Activated naive CD4-positive, alpha-beta T cell treated with anti-CD3 and anti-CD28 coated beads for 36 hours (primary cell): ENCODE measurements at regions not wholly inside any gene's neighbourhood (a gene's known extent, or its start where the extent isn't known, plus 50 kb on each side); places are given as distances from the start of the nearest gene placed in this dataset.

Source experiments
- CTCF ChIA-PET: fragments of 350-600 bp; sonication (Branson Sonifier 250); formaldehyde crosslinking; loops from one replicate; lab custom pipeline; 2021; ENCODE audit warnings: antibody characterized with exemption; lab: Charles Lee
- DNase-seq: peaks from one replicate; pipeline ENCODE4 v3.0.0-alpha.2; 2020
- H3K27ac Mint-ChIP-seq: one replicate; pipeline ENCODE4 v1.8.0; 2021; ENCODE audit warnings: mild to moderate bottlenecking, mixed read lengths
- H3K27me3 Mint-ChIP-seq: one replicate; pipeline ENCODE4 v1.8.0; 2021; ENCODE audit warnings: low read depth, mixed read lengths
- H3K36me3 Mint-ChIP-seq: one replicate; pipeline ENCODE4 v1.8.0; 2021; ENCODE audit warnings: low read depth, mixed read lengths
- H3K4me1 Mint-ChIP-seq: one replicate; pipeline ENCODE4 v1.8.0; 2021; ENCODE audit warnings: low read depth, mixed read lengths
- H3K4me3 Mint-ChIP-seq: one replicate; pipeline ENCODE4 v1.8.0; 2021; ENCODE audit warnings: mild to moderate bottlenecking, moderate library complexity, mixed read lengths
- H3K9me3 Mint-ChIP-seq: one replicate; pipeline ENCODE4 v1.8.0; 2021; ENCODE audit warnings: mixed read lengths
- intact Hi-C: fragments of 100-400 bp; cut with micrococcal nuclease; formaldehyde crosslinking; loops from one replicate; pipeline ENCODE4 v1.15.1; 2023

DNA sequence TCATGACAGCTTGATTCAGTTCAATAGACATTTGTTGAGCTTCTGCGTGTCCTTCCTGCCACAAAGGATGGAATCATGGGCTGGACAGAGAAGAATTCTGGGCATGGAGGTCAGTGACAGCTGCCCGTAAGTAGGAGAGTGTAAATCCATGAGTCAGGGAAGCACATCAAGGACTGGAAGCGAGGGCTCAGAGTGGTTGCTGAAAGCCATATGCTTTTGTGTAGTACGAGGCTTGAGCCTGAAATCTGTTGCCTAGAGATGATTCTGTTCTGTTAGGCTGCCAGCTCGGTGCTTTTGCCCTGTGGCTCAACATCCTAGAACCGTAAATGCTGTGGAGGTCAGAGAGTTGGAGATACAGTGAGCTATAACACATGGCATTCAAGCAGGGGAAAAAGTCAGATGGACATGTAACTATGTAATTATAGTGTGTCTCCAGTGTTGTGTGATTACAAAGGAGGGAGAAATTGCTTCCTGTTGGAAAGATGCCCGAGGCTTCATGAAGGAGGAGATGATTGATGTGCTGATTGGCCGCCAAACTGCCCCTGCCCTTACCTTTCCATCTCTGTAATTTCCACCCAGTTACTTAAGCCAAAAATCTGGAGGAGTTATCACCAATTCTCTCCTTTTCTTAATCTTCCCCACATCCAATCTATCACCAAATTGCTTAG, 92.8 kb upstream of the CACNA1E start:
- Mint-ChIP-seq H3K27me3 (no peaks in the 10 kb centered on the region), H3K9me3 (no peaks in the 10 kb centered on the region), H3K4me3 (no peak overlapping the region), H3K36me3 (no peaks in the 10 kb centered on the region), H3K27ac (no peak overlapping the region), H3K4me1 (peaks cover 28% of the 10 kb centered on the region)
- DNase-seq: no peak
- intact Hi-C loops: no loop called here
- CTCF ChIA-PET: interaction anchor here (1.3 kb wide), 1 partner anchor 9 kb away, joined by 3 read pairs; no protein-coding TSS in a partner anchor

DNA sequence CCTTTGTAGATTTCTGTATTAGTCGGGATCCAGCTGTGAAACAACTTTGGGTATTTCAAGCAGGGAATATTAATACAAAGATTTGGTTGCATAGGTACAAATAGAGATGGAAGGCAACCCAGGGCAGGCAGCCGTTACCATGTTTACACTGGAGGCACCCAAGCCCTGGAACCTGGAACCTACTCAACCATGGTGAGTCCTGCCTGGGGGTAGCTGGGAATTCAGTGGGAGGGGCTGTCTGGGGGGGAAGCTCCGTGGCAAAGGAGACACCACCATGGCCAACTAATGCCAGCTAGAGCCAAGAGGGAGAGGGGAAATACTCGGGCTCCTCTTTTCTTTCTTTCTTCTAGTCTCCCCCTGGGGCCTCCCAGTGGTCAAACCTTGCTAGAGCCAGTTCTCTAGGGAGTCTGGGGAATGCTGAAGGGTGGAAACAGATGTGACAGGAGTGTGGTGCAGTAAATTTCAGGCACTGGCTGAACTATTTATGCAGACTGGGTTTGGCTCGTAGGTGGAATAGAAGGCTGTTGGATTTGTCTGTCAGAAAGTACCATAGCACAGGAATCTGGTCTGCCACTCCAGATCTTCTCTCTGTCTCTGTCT, 91.9 kb upstream of the CACNA1E start:
- Mint-ChIP-seq H3K36me3 (no peaks in the 10 kb centered on the region), H3K27me3 (no peaks in the 10 kb centered on the region), H3K27ac (no peak overlapping the region), H3K9me3 (no peaks in the 10 kb centered on the region), H3K4me3 (no peak overlapping the region), H3K4me1 (peaks cover 28% of the 10 kb centered on the region)
- DNase-seq: no peak
- intact Hi-C loops: no loop called here
- CTCF ChIA-PET: interaction anchor here (1.3 kb wide), 1 partner anchor 8 kb away, joined by 3 read pairs; no protein-coding TSS in a partner anchor

DNA sequence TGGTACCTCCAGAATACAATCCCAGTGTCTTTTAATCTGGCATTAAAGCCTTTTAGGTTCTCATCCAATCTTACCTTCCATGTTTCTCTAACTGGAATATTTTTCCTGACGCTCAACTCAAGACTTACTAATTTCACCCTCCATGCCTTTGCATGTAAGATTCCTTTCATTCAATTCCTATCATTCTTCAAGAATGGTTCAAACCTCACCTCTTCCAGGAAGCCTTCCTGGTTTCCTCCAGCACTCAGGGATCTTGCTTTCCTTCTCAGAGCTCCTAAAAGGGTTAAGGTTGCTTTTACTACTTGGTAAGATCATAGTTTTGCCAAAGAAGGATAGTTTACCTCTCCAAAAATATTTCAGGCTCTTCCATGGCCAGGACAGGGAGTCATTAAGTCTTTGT, 91.2 kb upstream of the CACNA1E start:
- Mint-ChIP-seq H3K36me3 (no peaks in the 10 kb centered on the region), H3K27ac (no peak overlapping the region), H3K4me1 (peaks cover 28% of the 10 kb centered on the region), H3K27me3 (no peaks in the 10 kb centered on the region), H3K9me3 (no peaks in the 10 kb centered on the region), H3K4me3 (no peak overlapping the region)
- intact Hi-C loops: no loop called here
- no peak for DNase-seq
- CTCF ChIA-PET: interaction anchor here (2.3 kb wide), 1 partner anchor 202 kb away, joined by 4 read pairs; no protein-coding TSS in a partner anchor

DNA sequence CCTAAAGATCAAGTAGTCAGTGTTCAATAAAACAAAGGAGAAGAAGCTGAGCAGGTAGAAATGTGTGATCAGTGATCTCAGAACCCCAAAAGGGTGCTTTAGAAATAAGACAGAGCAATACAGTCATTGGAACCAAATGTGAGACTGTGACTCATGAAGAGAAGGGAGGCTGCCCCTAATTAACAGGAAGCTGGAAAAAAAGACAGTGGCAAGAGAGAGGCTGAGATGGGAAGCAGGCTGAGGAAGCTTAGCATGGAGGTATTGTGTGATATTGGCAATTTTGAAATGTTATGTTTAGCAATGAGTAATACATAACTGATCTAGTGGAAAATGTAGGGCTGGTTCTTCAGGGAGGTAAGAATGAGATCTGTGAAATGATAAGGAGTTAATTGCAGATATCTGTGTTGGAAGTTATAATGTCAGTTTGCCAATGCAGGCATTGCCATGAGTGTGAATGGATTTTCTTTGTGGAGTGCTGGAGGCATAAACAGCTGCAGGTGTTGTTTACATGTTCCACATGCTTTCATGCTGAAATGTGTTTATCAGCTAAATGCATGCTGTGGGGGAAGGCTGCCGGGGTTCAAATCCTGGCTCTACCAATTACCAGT, 90.6 kb upstream of the CACNA1E start:
- DNase-seq: peak; percentile 22
- intact Hi-C loops: no loop called here
- Mint-ChIP-seq H3K9me3 (no peaks in the 10 kb centered on the region), H3K27me3 (no peaks in the 10 kb centered on the region), H3K4me1 (peaks cover 32% of the 10 kb centered on the region), H3K36me3 (no peaks in the 10 kb centered on the region), H3K4me3 (no peak overlapping the region), H3K27ac (no peak overlapping the region)
- CTCF ChIA-PET: interaction anchor here (0.6 to 2.3 kb wide), 3 partner anchors 33 to 203 kb away, joined by 3 to 4 read pairs (median 4); no protein-coding TSS in a partner anchor

DNA sequence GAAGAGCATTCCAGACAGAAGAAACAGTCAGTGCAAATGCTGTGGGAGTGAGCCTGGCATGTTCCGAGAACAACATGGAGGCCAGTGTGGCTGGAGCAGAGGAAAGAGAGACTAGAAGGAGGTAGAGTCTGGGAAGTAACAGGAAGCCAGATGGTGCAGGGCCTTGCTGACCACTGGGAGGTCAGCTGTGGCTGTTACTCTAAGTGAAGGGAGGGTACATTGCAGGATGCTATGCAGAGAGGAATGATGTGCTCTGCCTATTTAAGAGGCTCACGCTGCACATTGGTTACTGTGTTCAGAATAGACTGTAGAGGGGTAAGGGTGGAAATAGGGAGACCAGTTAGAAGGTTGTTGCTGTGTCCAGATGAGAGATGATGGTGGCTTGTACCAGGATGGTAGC, 88.6 kb upstream of the CACNA1E start:
- CTCF ChIA-PET: interaction anchor here (0.9 to 2.7 kb wide), 2 partner anchors 28 to 30 kb away, joined by 4 to 8 read pairs; no protein-coding TSS in a partner anchor
- DNase-seq: no peak
- H3K36me3 Mint-ChIP-seq: no peaks in the 10 kb centered on the region
- H3K27ac Mint-ChIP-seq: no peak overlapping the region
- intact Hi-C loops: loop anchor here (5.0 kb wide), 3 partner anchors 762 to 892 kb away; partner anchors contain the start of genes ACBD6 and XPR1
- no peaks in the 10 kb centered on the region for H3K9me3 Mint-ChIP-seq
- no peak overlapping the region for H3K4me3 Mint-ChIP-seq
- peaks cover 50% of the 10 kb centered on the region for H3K4me1 Mint-ChIP-seq
- H3K27me3 Mint-ChIP-seq: no peaks in the 10 kb centered on the region

DNA sequence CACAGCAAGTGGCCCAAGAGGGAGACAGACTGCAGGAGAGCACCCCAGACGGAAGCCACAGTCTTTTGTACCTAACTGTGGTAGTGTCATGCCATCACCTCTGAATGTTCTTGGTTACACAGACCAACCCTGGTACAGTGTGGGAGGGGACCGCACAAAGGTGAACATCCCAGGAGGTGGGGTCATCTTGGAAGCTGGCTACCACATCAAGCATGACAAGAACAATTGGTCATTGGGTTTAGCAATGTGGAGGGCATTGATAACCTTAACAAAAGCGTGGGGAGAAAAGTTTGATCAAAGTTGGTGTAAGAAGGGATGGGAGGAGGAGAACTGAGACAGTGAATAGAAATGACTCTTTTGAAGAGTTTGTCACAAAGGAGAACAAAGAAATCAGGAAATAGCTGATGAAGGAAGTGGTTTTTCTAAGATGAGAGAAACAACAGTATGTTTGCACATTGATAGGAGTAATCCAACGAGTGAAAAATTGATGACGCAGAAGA, 87.1 kb upstream of the CACNA1E start:
- CTCF ChIA-PET: interaction anchor here (0.5 to 2.7 kb wide), 4 partner anchors 20 to 343 kb away, joined by 3 to 8 read pairs (median 6); no protein-coding TSS in a partner anchor

DNA sequence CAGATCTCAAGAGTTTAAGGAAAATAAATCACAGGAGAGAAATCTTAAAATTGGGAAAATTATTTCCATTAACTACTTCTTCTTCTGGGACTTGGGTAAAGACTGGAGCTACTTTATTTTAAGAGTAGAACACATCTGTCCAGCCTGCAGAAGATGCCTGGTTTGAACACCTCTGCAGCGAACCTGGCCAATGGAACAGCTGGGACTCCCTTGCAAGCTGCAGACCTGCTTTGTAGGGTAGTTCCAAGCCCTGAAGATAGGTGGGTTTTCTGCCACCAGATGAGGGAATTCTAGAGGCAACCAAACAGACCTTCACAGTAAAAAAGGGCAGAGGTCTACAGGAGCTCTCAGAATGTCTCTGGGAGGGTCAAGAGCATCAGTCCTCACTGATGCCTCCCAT, 86.5 kb upstream of the CACNA1E start:
- H3K4me1 Mint-ChIP-seq: peaks cover 48% of the 10 kb centered on the region

More for the DNA sequence above, 87.1 kb upstream of the CACNA1E start:
- intact Hi-C loops: loop anchor here (1.0 to 5.0 kb wide), 10 partner anchors 27 to 894 kb away; partner anchors contain the start of genes ACBD6 and XPR1
- H3K4me3 Mint-ChIP-seq: no peak overlapping the region
- H3K9me3 Mint-ChIP-seq: no peaks in the 10 kb centered on the region
- no peaks in the 10 kb centered on the region for H3K36me3 Mint-ChIP-seq
- H3K27me3 Mint-ChIP-seq: no peaks in the 10 kb centered on the region
- peak; percentile 68 for DNase-seq
- no peak overlapping the region for H3K27ac Mint-ChIP-seq
- peaks cover 47% of the 10 kb centered on the region for H3K4me1 Mint-ChIP-seq

DNA sequence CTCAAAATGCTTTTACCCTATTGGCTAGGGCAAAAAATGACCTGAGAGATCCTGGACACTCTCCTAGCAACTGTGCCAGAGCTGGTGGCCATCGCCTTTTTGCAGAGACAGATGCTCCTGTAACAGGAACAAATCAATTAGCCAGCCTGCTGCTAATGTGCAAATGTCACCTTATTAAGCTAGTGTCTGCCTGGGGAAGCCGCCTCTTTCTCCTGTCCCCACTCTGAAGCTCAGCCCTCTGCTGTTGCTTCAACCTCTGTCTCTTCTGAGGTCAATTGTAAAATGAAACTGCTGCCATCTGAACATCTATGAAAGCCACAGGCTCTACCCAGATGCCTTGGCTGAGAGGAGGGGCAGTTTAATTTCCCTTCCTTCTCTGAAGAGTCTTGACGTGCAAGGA, 85.5 kb upstream of the CACNA1E start:
- DNase-seq: peak; percentile 23
- no peaks in the 10 kb centered on the region for H3K27me3 Mint-ChIP-seq
- H3K36me3 Mint-ChIP-seq: no peaks in the 10 kb centered on the region
- peaks cover 39% of the 10 kb centered on the region for H3K4me1 Mint-ChIP-seq
- no peaks in the 10 kb centered on the region for H3K9me3 Mint-ChIP-seq
- CTCF ChIA-PET: interaction anchor here (1.3 to 2.8 kb wide), 2 partner anchors 24 to 29 kb away, joined by 3 to 8 read pairs; no protein-coding TSS in a partner anchor
- H3K27ac Mint-ChIP-seq: no peak overlapping the region
- no peak overlapping the region for H3K4me3 Mint-ChIP-seq
- intact Hi-C loops: loop anchor here (1.0 to 5.0 kb wide), 8 partner anchors 18 to 896 kb away; partner anchors contain the start of genes ACBD6 and XPR1

More for the DNA sequence above, 86.5 kb upstream of the CACNA1E start:
- peak; percentile 21 for DNase-seq
- Mint-ChIP-seq H3K27ac (no peak overlapping the region), H3K36me3 (no peaks in the 10 kb centered on the region), H3K4me3 (no peak overlapping the region), H3K27me3 (no peaks in the 10 kb centered on the region), H3K9me3 (no peaks in the 10 kb centered on the region)
- CTCF ChIA-PET: interaction anchor here (0.5 to 2.8 kb wide), 7 partner anchors 19 to 880 kb away, joined by 3 to 8 read pairs (median 4); no protein-coding TSS in a partner anchor
- intact Hi-C loops: loop anchor here (1.0 to 5.0 kb wide), 10 partner anchors 26 to 895 kb away; partner anchors contain the start of genes ACBD6 and XPR1

DNA sequence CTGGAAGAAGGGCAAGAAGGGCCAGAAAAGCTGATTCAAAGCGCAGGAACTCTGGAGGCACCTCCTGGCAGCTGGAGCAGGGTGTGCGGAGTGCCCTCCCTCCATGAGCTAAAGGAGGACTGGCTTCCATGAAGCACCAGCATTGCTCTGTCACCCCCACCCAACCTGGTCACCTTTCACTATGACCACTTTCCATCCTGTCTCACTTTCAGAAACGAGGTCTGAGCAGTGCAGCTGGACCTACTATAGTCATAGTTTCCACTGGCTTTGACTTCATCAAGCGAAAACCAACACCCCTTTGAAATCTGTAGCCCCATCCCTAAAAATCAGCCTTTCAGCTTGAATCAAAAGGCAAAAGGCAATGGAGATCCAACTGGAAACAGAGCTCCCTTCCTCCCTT, 84.8 kb upstream of the CACNA1E start:
- CTCF ChIA-PET: interaction anchor here (0.9 to 2.8 kb wide), 4 partner anchors 24 to 209 kb away, joined by 3 to 8 read pairs (median 4); no protein-coding TSS in a partner anchor
- Mint-ChIP-seq H3K9me3 (no peaks in the 10 kb centered on the region), H3K27me3 (no peaks in the 10 kb centered on the region), H3K4me3 (no peak overlapping the region), H3K27ac (no peak overlapping the region), H3K36me3 (no peaks in the 10 kb centered on the region), H3K4me1 (peaks cover 34% of the 10 kb centered on the region)
- intact Hi-C loops: loop anchor here (1.0 to 5.0 kb wide), 4 partner anchors 18 to 896 kb away; partner anchors contain the start of genes ACBD6 and XPR1
- peak; percentile 52 for DNase-seq

DNA sequence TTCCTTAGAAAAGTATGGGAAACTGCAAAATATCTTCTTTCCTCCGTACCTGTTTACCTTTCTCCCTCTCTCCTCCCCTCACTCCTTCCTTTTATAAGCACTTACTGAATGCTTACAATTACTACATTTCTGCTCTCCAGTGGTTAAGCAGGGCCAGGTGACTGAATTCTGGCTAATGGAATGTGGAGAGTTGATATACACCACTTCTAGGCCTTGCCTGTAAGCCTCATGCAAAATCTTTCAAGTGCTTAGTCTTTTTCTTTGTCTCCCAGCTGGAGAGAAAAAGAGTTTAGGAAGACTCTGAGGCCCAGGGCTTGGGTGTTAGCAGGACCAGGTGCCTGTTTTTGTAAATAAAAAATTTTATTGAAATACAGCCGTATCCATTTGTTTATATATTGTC, 77.7 kb upstream of the CACNA1E start:
- intact Hi-C loops: no loop called here
- CTCF ChIA-PET: interaction anchor here (1.6 kb wide), 1 partner anchor 12 kb away, joined by 4 read pairs; no protein-coding TSS in a partner anchor
- no peaks in the 10 kb centered on the region for H3K9me3 Mint-ChIP-seq
- H3K27ac Mint-ChIP-seq: no peak overlapping the region
- no peak overlapping the region for H3K4me3 Mint-ChIP-seq
- H3K36me3 Mint-ChIP-seq: no peaks in the 10 kb centered on the region
- H3K27me3 Mint-ChIP-seq: no peaks in the 10 kb centered on the region
- no peak for DNase-seq
- H3K4me1 Mint-ChIP-seq: peaks cover 22% of the 10 kb centered on the region

DNA sequence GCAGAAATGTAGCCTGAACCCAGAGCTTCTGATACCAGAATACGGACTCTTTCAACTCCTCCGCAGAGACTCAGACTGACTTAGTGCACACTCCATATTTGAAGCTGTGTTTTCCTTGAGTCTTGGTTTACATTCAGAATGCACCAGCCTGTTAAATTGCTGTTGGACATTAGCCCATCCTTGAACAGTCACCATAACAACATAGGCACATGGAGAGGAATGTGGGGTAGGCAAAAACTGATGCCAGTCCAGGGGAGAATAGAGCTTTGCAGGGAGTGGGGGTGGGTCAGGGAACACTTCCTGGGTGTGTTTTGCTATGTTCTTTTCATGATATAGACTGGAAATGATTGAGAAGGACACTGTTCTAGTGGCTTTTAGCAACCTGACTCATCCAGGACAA, 76.3 kb upstream of the CACNA1E start:
- CTCF ChIA-PET: interaction anchor here (0.6 to 1.6 kb wide), 2 partner anchors 10 to 18 kb away, joined by 3 to 4 read pairs; no protein-coding TSS in a partner anchor
- Mint-ChIP-seq H3K27ac (no peak overlapping the region), H3K4me3 (no peak overlapping the region), H3K9me3 (no peaks in the 10 kb centered on the region), H3K27me3 (no peaks in the 10 kb centered on the region), H3K36me3 (no peaks in the 10 kb centered on the region), H3K4me1 (peaks cover 10% of the 10 kb centered on the region)
- intact Hi-C loops: no loop called here
- DNase-seq: no peak
